IPS-18c (cell line): ENCODE measurements at regions not wholly inside any gene's neighbourhood (a gene's known extent, or its start where the extent isn't known, plus 50 kb on each side); places are given as distances from the start of the nearest gene placed in this dataset.
"Not testable (repeated sequence)": the region's sequence is repeated elsewhere in the genome, so short reads cannot be mapped to it uniquely, and the experiment has no call there.

Experiments
- H3K4me3 ChIP-seq: 2 replicates; pipeline ENCODE4 v1.7.0; 2013; ENCODE audit warnings: low read depth, mild to moderate bottlenecking, low read length, moderate library complexity; ENCODE audit not compliant: insufficient read depth
- H3K9me3 ChIP-seq: one replicate; pipeline ENCODE4 v1.6.1; 2013; ENCODE audit warnings: mild to moderate bottlenecking, low read length, moderate library complexity; ENCODE audit not compliant: control insufficient read depth, insufficient read depth

- H3K4me3 ChIP-seq, result no peak overlapping the region
- H3K9me3 ChIP-seq, result no peaks in the 10 kb centered on the region
Measured at GRCh38 chr4:112942997-112943396, 106.5 kb upstream of the ANK2 start.

- Histone ChIP-seq H3K9me3 (no peaks in the 10 kb centered on the region), H3K4me3 (no peak overlapping the region)
Measured at GRCh38 chr4:112944006-112944405, 105.4 kb upstream of the ANK2 start.

- H3K9me3 ChIP-seq, result no peaks in the 10 kb centered on the region
- no peak overlapping the region for H3K4me3 ChIP-seq
Measured at GRCh38 chr4:112946127-112946526, 103.3 kb upstream of the ANK2 start.

DNA sequence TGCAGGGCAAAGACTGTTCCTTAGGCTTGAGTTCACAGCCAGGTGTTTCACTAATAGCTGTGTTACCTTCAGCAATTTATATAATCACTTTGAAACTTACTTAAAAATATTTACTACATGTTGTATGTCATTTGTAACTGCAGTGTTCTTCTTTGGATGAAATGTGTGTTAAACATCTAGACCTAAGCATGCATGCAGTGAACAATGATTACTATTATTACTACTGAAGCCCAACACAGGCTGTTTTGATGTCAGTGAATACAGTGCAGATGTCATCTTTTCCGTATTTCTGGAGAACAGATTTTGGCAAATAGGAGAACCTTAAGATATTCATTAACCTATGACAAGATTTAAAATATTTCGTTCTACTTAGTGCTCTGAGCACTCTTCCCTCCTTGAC is 101.8 kb upstream of the ANK2 start:
- no peak overlapping the region for H3K4me3 ChIP-seq
- no peaks in the 10 kb centered on the region for H3K9me3 ChIP-seq

GRCh38 chr4:112951362-112952312 is 97.8 kb upstream of the ANK2 start:
- no peaks in the 10 kb centered on the region for H3K9me3 ChIP-seq
- H3K4me3 ChIP-seq, result no peak overlapping the region

- no peak overlapping the region for H3K4me3 ChIP-seq
- H3K9me3 ChIP-seq, result no peaks in the 10 kb centered on the region
Measured at GRCh38 chr4:112952313-112952700, 97.1 kb upstream of the ANK2 start.

DNA sequence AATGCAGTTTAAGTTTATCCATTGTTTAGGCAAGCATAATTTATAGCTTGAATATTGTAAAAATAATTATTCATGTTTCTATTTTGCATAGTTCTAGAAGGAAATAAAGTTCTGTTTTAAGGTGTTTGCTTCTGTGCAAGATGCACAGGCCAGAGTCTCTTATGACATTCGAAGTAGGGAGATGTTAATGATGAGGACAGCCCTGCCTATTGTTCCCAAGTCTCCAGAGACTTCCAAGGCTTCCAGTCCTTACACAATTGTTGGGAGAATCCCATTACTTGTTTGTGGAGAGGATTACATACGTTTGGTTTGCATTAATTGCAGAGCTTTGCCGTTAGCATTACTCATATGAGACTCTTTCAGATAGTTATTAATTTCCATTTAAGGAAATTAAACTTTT is 96.2 kb upstream of the ANK2 start:
- Histone ChIP-seq H3K4me3 (no peak overlapping the region), H3K9me3 (no peaks in the 10 kb centered on the region)

DNA sequence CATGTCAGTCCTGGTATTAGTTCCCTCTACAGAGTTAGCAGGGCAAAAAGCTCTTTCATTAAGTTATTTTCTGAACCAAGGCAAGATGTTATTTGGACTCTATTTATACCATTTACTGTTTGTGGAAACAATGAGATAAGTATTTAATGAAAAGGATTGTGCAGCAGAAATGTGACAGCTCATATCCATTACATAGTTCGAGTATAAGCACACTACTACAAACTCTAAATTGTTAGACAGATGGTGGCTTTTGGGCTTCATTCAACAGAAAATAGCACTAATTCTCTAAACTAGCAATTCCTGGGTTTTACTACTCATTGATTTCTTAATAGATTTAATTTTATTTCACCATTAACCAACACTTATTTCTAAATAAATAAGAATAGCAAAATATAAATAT is 95.2 kb upstream of the ANK2 start:
- no peak overlapping the region for H3K4me3 ChIP-seq
- H3K9me3 ChIP-seq, result no peaks in the 10 kb centered on the region

DNA sequence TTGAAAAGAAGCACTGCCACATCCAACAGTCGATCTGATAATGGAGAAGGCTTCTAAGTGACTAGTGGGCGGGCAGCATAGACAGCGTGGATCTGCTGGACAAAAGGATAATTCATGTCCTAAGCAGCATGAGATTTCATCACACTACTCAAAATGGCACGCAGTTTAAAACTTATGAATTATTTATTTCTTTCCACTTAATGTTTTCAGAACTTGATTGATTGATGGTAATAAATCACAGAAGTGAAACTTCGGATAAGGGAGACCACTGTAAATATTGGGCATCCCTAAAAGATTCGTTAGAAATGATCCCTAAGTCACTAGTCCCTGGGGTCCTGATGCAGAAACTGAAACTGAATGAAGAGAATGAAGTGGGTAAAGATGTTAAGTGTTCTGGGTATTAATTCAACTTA is 93.0 kb upstream of the ANK2 start:
- Histone ChIP-seq H3K4me3 (no peak overlapping the region), H3K9me3 (no peaks in the 10 kb centered on the region)

DNA sequence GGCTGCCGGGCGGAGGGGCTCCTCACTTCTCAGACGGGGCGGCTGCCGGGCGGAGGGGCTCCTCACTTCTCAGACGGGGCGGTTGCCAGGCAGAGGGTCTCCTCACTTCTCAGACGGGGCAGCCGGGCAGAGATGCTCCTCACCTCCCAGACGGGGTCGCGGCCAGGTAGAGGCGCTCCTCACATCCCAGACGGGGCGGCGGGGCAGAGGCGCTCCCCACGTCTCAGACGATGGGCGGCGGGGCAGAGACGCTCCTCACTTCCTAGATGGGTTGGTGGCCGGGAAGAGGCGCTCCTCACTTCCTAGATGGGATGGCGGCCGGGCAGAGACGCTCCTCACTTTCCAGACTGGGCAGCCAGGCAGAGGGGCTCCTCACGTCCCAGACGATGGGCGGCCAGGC is 91.7 kb upstream of the ANK2 start:
- H3K4me3 ChIP-seq, result not testable (repeated sequence)

GRCh38 chr4:112966701-112967488 is 82.6 kb upstream of the ANK2 start:
- H3K4me3 ChIP-seq, result no peak overlapping the region
- H3K9me3 ChIP-seq, result no peaks in the 10 kb centered on the region

More for the DNA sequence above, 91.7 kb upstream of the ANK2 start:
- not testable (repeated sequence) for H3K9me3 ChIP-seq

GRCh38 chr4:112968451-112969159 is 80.8 kb upstream of the ANK2 start:
- Histone ChIP-seq H3K4me3 (no peak overlapping the region), H3K9me3 (no peaks in the 10 kb centered on the region)

DNA sequence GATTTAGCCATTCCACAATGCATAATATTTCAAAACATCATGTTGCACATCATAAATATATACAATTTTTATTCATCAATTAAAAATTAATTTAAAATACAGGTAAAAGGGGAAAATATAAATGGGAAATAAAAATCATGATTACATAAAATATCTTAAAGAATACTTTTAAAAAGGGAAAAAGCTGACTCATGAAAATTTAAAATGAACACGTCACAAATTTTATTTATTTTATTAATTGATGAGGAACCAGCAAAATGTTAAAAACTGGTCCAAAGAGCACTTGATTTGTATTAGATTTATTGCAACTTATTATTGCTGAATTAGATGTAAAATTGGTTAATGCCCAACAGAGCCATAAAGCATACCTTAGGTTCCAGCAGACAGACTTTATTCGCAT is 78.5 kb upstream of the ANK2 start:
- Histone ChIP-seq H3K4me3 (no peak overlapping the region), H3K9me3 (no peaks in the 10 kb centered on the region)

GRCh38 chr4:112973750-112974251 is 75.7 kb upstream of the ANK2 start:
- peaks cover 2% of the 10 kb centered on the region for H3K9me3 ChIP-seq
- no peak overlapping the region for H3K4me3 ChIP-seq

- Histone ChIP-seq H3K9me3 (peaks cover 4% of the 10 kb centered on the region), H3K4me3 (no peak overlapping the region)
Measured at GRCh38 chr4:112975567-112976355, 73.7 kb upstream of the ANK2 start.

GRCh38 chr4:112978691-112979472 is 70.6 kb upstream of the ANK2 start:
- Histone ChIP-seq H3K4me3 (0 out of 2 replicates have a peak overlapping the region, but pooled peaks have one; percentile 16), H3K9me3 (peaks cover 4% of the 10 kb centered on the region)
